LNCaP clone FGC (cell line): ENCODE measurements at regions not wholly inside any gene's neighbourhood (a gene's known extent, or its start where the extent isn't known, plus 50 kb on each side); places are given as distances from the start of the nearest gene placed in this dataset.

Experiments
- DNase-seq: peaks from one replicate; pipeline ENCODE4 v3.0.0-alpha.2; 2011; ENCODE audit warnings: low read depth
- H3K4me3 ChIP-seq: 2 replicates; pipeline ENCODE4 v1.5.1; 2011; ENCODE audit warnings: mild to moderate bottlenecking, low read depth, low read length, control low read depth
- TF ChIP-seq, protein P1 (sequence below): IDR thresholded peaks from 2 replicates; pipeline ENCODE4 v1.5.1; 2012; ENCODE audit warnings: mild to moderate bottlenecking; ENCODE audit not compliant: control insufficient read depth, insufficient read depth; ENCODE audit errors: extremely low read depth

DNA sequence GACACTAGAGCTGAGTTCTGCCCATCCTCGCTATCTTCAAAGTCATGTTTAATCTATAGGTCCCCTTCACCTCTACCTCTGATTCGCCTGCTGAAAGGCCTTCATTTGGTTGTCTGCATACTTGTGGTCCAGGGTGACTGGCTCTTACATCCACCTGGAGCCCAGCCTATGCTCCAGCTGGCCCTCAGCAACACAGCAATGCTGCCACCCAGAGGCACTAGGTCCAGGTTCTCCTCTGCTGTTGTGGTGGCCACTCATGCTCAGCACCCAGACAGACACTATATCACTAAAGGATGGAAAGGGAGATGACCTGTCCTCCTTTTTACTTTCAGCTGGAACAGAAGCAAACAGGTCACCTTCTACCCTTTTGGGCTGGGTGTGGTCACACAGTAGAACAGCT lies 242.3 kb upstream of the HSFY2 start:
- DNase-seq: no peak
- TF ChIP-seq, protein P1, sequence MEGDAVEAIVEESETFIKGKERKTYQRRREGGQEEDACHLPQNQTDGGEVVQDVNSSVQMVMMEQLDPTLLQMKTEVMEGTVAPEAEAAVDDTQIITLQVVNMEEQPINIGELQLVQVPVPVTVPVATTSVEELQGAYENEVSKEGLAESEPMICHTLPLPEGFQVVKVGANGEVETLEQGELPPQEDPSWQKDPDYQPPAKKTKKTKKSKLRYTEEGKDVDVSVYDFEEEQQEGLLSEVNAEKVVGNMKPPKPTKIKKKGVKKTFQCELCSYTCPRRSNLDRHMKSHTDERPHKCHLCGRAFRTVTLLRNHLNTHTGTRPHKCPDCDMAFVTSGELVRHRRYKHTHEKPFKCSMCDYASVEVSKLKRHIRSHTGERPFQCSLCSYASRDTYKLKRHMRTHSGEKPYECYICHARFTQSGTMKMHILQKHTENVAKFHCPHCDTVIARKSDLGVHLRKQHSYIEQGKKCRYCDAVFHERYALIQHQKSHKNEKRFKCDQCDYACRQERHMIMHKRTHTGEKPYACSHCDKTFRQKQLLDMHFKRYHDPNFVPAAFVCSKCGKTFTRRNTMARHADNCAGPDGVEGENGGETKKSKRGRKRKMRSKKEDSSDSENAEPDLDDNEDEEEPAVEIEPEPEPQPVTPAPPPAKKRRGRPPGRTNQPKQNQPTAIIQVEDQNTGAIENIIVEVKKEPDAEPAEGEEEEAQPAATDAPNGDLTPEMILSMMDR: no peak

DNA sequence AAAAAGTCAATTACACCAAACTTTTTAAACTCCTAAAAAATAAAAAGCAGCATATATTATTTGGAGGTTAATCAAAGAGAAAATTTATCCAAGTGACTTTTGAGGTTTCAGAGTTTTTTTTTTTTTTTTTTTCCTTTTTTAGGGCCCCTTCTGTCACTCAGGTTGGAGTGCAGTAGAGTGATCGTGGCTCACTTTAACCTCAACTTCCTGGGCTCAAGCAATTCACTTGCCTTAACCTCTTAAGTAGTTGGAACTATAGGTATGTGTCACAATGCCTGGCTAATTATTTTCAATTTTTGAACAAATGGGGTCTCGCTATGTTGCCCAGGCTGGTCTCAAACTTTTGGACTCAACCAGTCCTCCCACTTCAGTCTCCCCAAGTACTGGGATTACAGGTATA lies 241.7 kb upstream of the HSFY2 start:
- no peak for DNase-seq
- TF ChIP-seq, protein P1: no peak
- no peak overlapping the region for H3K4me3 ChIP-seq

More for the DNA sequence above, 242.3 kb upstream of the HSFY2 start:
- no peak overlapping the region for H3K4me3 ChIP-seq

DNA sequence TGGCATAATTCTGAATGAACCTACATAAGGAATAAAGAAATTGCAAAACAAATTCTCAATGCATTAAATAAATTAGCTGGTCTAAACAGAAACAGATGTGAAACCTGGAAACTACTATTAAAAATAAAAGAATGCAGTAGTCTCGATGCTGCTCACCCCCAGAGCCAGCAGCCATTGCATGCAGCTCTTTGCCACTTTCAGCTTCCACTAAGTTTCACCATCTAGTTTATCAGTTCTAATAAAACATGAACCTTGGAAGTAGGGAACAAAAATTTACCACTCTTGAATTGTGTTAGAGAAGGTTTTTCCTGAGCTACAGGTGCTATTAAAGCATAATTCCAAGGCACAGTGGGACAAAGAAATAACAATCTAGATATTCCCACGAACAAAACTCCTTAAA lies 239.4 kb upstream of the HSFY2 start:
- no peak for DNase-seq
- H3K4me3 ChIP-seq: no peak overlapping the region
- TF ChIP-seq, protein P1: no peak

DNA sequence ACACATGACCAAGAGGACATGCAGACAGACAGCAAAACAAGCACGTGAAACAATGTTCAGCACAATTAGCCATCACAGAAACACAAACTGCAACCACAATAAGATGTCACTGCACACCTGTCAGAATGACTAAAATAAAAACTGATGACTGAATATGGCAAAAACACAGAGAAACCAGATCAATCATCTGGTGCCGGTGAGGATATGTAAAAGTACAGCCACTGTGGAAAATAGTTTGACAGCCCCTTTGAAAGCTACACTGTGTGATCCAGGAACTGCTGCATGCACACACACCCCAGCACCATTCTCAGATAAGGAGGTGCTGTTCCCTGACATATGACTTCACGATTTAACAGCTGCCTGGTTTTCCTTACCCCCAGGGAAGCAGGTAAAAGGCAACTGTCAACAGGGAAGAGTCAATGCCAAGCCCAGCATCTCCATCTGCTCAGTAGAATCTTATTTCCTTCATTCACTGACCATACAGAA lies 238.1 kb upstream of the HSFY2 start:
- TF ChIP-seq, protein P1: no peak
- H3K4me3 ChIP-seq: no peak overlapping the region
- no peak for DNase-seq

DNA sequence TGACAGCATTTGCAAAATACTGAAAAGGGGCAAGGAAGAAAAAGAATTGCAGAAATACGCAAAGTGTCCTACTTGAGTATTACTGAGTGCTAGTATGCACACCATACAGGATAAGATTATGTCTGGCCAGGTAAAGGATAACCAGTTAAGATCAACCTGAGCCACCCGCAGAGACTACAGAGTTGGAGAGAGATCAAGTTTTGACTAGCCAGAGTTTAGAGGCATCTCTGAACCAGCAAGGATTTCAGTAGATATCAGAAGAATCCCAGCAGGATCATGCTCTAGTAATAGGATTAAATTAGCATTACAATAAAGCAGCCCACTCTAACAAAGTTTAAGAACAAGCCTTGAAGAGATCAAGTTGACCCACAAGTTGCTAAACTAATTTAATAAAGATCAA lies 232.7 kb upstream of the HSFY2 start:
- TF ChIP-seq, protein P1: no peak
- H3K4me3 ChIP-seq: no peak overlapping the region
- DNase-seq: no peak

DNA sequence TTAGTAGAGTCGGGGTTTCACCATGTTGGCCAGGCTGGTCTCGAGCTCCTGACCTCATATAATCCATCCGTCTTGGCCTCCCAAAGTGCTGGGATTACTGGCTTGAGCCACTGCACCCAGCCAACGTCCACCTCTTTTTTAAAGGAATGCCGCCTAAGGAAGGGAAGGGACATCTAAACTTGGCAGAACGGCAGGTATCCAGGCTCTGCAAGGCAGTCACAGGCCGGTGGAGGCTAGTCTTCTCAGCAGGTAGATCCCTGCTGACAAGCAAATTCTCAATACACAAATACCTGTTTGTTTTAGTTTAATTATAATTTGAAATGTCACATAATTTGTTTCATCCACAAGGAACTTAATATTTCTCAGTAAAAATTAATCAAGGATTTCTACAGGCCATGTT lies 232.0 kb upstream of the HSFY2 start:
- TF ChIP-seq, protein P1: no peak
- no peak for DNase-seq
- no peak overlapping the region for H3K4me3 ChIP-seq

DNA sequence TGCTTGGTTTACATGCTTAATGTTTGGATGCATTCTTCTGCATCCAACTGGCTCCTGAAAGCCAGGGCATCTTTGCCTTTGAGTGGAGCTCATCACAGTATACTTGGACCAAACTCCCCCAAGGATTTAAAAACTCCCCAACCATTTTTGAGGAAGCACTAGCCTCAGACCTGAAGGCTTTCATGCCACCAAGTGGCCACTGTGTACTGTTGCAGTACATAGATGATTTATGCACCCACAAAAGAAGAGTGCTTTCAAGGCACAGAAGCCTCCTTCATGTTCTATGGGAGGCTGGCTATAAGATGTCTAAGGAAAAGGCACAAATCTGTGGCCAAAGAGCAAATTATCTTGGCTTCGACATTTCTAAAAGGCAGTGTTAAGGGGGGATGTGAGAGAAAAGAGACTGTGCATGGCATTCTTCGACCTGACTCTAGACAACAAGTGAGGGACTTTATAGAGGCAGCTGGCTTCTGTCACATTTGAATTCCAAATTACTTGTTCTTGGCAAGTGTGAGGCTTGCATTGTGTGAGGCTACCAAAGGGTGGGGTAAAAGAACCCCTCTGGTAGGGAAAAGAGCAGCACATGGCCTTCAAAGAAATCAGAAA lies 224.2 kb upstream of the HSFY2 start:
- no peak overlapping the region for H3K4me3 ChIP-seq
- TF ChIP-seq, protein P1: peak; percentile 31
- no peak for DNase-seq
